HG03095 (cell line): ENCODE measurements at regions not wholly inside any gene's neighbourhood (a gene's known extent, or its start where the extent isn't known, plus 50 kb on each side); places are given as distances from the start of the nearest gene placed in this dataset.

Experiments
- ATAC-seq: cut with Tn5 transposase; IDR thresholded peaks from one replicate; pipeline ENCODE4 v1.9.1; 2021; ENCODE audit warnings: moderate library complexity; ENCODE audit not compliant: unreplicated experiment

DNA sequence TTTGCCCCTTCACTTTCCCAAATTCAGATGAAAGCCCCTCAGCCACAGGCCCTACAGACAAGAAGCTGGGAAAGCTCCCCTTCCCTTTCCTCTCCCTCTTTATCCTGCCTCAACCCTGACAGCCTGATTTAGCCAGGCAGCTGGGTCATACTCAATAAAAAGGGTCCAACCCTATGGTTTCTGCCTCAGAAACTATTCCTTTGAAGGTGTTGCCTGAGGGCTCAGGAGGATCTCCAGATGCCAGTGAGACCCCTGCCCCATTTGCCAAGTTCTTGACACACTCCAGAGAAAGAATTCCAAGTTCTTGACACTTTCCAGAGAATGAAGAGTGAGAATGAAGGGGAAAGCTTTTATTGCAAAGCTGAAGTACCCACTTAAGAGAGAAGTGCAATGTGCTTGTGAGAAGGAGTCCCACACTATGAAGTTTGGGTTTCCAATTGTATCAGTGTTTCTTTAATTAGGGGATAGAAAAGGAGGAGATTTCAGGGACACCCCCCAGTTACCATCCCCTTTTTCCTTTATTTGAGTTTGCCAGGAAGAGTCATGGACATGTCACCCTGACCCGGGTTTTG, 576.2 kb downstream of the METTL4 start:
- ATAC-seq: no peak

- ATAC-seq: no peak
These were observed 573.2 kb downstream of the METTL4 start for GRCh38 chr18:1998121-1998520.

DNA sequence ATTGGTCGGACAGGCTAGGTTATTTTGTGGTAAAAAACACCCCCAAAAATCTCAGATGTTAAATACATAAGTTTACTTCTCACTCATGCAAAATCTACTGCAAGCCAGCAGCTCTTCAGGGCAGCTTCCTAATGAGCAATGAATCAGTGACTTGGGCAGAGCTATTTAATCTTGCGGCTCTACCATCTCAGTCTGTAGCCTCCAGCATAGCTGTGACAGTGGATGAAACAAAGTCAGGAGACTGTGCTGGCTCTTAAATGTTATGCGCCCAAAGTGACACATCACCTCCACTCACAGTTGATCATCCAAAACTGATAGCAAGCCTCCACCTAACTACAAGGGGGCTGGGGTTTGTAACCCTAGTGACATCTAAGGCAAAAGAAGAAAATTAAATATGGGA, 571.9 kb downstream of the METTL4 start:
- ATAC-seq: no peak

GRCh38 chr18:2002151-2002550, 569.2 kb downstream of the METTL4 start:
- no peak for ATAC-seq

DNA sequence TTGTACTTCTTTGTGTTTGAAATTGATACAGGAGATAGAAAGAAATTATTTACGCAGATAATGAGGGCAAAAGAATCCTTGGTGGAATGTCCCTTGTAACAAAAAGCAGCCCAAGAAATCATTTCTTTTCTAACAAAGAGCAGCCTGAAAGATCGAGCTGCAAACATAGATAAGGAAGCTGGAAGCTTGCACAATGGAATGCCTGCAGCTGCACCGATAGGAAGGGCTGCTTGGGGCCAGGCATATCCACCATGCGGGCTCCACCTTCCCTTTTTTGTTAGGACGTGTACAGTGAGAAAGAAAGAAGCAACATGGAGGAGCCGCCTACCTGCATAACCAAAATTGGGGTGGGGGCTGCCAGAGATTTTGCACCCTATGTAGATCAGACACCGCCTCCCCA, 568.7 kb downstream of the METTL4 start:
- no peak for ATAC-seq

GRCh38 chr18:2009942-2010697, 561.2 kb downstream of the METTL4 start:
- no peak for ATAC-seq

GRCh38 chr18:2027016-2027415, 544.3 kb downstream of the METTL4 start:
- ATAC-seq: no peak

DNA sequence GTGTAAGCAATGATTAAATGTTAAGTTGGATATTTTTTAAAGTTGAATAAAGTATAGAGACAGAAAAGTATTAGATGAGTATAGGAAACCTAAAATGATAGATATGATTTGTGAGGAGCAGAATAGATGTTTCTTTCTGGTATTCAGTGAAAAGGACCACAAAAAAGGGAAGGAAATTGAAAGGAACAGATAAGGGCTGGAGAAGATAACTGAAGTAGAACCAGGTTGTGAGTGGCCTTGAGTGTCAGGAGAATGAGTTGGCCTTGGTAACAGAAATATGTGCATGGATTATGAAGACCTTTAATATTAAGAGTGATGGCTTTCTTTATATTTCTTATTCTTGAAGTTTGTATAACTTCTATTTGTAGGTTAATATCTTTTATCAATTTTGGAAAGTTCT, 543.5 kb downstream of the METTL4 start:
- ATAC-seq: no peak

GRCh38 chr18:2028986-2029385, 542.3 kb downstream of the METTL4 start:
- ATAC-seq: no peak

DNA sequence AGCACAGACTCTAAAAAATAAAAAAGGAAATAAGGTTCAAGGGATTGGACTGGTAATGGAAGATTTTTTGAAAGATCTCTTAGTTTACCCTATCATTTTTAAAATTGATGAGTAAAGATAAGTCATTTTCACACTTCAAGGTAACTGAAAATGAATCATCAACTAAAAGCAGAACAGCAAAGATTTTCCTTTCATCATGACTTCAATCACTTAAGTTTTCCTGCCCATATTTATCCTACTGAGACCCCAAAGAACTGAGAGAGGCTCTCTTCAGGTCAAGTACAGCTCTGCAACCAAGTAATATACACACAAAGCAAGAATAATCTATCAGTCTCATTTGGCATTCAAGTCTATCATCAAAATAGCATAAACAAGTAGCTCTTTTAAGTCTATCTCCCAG, 540.7 kb downstream of the METTL4 start:
- ATAC-seq: no peak

DNA sequence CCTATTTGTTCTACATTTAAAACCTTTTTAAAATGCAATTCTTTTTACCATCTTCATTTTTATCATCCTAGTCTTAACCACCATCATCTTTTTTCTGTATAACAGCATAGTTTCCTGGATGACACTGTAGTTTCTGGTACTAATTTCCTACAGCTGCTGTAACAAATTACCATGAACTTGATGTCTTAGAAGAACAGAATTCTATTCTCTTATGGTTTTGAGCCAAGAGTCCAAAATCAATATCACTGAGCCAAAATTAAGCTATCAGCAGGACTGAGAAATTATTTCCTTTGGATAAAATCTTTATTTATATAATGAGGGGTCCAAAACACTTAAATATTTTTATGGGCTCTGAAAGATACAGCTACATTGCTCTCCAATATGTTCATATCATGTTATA, 539.3 kb downstream of the METTL4 start:
- no peak for ATAC-seq

DNA sequence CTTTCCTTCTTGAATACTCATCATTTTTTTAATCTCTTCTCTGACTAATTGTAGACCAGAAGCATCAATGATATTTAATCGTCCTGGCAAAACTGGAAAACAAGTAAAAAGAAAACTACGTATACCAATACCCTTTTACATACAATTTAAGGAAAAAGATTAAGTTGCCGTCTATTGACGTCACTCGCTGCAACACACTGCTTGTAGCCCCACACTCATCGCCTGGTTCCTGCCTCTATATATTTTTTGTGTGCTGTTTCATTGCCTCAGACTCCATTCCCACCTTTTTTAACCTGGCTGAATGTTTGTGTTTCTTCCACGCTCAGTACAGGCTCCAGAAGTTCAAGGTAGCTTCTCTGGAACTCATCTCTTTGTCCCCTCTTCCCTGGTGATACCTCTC, 536.2 kb downstream of the METTL4 start:
- no peak for ATAC-seq

- ATAC-seq: no peak
These were observed 535.2 kb downstream of the METTL4 start for GRCh38 chr18:2036086-2036485.

- ATAC-seq: no peak
These were observed 531.0 kb downstream of the METTL4 start for GRCh38 chr18:2040279-2040678.

DNA sequence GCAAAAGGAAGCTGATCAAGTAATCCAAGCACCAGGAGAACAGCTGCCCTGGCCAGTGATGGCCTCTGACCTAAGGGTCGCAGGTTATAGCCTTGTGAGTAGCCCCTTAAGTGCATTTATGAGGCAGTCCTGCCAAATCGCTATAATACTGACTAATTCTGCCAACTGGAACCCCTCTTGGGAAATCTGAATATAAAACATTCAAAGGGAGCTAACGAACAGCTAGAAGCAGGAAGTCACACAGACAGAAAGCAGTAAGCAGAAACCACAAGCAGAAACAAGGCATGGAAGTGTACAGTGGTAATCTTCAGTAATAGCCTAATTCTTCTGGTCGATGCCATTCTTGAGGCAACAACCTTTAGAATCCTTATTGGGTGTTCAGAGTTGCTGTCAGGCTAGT, 521.3 kb downstream of the METTL4 start:
- ATAC-seq: no peak

- ATAC-seq: no peak
These were observed 520.6 kb downstream of the METTL4 start for GRCh38 chr18:2050702-2051201.

DNA sequence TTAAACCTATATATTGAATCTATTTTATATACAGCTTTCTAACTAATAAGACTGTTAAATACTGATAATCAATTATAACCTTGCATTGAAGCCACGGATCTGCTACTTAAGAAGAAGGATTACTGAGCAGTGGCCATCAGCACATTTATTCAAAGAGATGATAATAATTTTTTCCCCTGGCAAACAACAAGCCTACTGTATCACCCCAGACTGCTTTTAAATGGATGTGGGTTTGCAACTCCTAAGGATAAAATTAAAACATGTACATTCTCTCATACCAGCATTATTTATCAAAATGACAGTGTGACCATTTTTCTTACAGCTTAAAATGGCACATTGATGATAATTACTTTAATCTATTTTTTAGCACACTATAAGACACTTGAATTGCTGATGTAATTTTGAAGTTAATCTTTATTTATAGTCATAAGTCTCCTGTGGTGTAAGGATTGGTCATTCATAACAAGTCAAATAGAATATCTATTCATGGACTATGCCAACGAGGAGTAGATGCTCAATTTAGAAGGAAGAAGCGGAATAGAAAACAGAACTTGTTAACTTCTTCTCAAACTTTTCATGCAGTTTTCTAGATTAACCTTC, 517.7 kb downstream of the METTL4 start:
- no peak for ATAC-seq

GRCh38 chr18:2059336-2059735, 512.0 kb downstream of the METTL4 start:
- no peak for ATAC-seq

- no peak for ATAC-seq
These were observed 511.2 kb downstream of the METTL4 start for GRCh38 chr18:2060086-2060485.

DNA sequence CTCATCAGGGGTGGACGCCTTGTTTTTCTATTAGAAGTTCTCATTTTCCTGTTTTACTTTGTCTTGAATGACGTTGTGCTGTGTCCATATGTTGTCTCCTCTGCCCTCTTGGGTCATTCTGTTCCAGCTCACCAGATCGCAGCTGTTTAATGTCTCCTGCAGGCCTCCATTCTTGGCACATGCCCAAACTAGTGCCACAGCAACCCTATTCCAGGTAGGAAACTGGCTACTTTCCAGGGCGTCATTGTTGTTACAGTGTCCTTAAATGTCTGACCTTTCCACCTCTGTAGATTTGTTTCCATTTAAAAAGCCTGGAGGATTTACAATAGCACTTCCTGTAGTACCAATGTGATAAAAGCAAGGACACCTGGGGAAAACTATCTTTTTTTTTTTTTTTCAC, 500.7 kb downstream of the METTL4 start:
- ATAC-seq: no peak

DNA sequence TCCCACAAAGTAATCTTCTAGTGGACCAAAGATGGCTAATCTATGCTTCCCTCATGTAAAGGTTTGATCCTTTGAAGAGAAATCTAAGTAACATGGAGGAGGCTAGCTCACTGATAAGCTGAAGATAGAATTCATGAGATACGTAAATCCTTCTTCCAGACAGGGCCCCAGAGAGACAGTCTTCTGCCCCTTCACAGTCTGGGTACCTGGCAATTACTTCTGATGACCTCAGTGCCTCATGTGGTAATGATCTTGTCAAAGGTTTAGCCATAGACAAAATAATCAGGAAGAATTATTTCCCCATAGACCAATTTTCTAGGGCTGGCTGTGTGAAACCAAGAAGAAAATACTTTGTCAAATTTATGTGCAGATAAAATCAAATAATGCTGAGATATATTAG, 495.8 kb downstream of the METTL4 start:
- ATAC-seq: no peak

DNA sequence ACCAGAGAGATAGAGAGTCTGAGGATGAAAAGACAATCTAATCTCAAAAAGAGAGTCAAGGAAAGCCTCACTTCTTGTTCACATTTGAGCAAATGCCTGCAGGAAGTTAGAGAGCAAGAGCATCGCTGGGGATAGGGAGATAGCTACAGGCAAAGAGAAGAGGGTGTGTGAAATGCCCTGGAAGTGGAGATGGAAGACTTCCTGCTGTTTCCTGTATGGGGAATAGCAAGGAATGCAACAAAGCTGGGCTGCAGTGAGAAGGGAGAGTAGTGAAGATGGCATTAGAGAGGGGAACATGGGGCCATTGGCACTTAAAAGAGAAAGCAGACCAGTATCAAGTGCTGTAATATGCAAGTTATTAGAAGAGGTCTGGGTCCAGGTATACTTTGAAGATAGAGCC, 488.6 kb downstream of the METTL4 start:
- no peak for ATAC-seq
